ENCODE measurements at regions not wholly inside any gene's neighbourhood (a gene's known extent, or its start where the extent isn't known, plus 50 kb on each side); places are given as distances from the start of the nearest gene placed in this dataset.

GRCh38 chr21:39051588-39051949 is 131.7 kb downstream of the PSMG1 start:
- no peak overlapping the region for H3K27ac ChIP-seq (ENCODE audit: low read depth in 2 of 2, low read length in 2 of 2)
- H3K9ac ChIP-seq (ENCODE audit: low read length in 3 of 3): no peak overlapping the region
- H3K27me3 ChIP-seq (ENCODE audit: control insufficient read depth, insufficient read depth, low read length): no peaks in the 10 kb centered on the region
- no peaks in the 10 kb centered on the region for H3K36me3 ChIP-seq (ENCODE audit: control insufficient read depth in 2 of 3, insufficient read depth in 3 of 3, low read length in 3 of 3)
- intact Hi-C loops (cut with DNase I): no loop called here
- FAIRE-seq (no peak), DNase-seq (no peak)
- peaks cover 0 to 5% (median 0%) of the 10 kb centered on the region in 3 donors for H3K4me1 ChIP-seq (ENCODE audit: control insufficient read depth in 2 of 3, insufficient read depth in 2 of 3, low read depth in 1 of 3, low read length in 3 of 3)
- H3K9me3 ChIP-seq (ENCODE audit: control insufficient read depth in 2 of 3, insufficient read depth in 1 of 3, low read length in 3 of 3): no peaks in the 10 kb centered on the region
- TF ChIP-seq, protein P1, sequence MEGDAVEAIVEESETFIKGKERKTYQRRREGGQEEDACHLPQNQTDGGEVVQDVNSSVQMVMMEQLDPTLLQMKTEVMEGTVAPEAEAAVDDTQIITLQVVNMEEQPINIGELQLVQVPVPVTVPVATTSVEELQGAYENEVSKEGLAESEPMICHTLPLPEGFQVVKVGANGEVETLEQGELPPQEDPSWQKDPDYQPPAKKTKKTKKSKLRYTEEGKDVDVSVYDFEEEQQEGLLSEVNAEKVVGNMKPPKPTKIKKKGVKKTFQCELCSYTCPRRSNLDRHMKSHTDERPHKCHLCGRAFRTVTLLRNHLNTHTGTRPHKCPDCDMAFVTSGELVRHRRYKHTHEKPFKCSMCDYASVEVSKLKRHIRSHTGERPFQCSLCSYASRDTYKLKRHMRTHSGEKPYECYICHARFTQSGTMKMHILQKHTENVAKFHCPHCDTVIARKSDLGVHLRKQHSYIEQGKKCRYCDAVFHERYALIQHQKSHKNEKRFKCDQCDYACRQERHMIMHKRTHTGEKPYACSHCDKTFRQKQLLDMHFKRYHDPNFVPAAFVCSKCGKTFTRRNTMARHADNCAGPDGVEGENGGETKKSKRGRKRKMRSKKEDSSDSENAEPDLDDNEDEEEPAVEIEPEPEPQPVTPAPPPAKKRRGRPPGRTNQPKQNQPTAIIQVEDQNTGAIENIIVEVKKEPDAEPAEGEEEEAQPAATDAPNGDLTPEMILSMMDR (IDR thresholded peaks at IDR 0.05; ENCODE audit: borderline replicate concordance, extremely low read depth, insufficient read depth): no peak
- H3K4me3 ChIP-seq (ENCODE audit: low read length in 3 of 3): no peak overlapping the region

DNA sequence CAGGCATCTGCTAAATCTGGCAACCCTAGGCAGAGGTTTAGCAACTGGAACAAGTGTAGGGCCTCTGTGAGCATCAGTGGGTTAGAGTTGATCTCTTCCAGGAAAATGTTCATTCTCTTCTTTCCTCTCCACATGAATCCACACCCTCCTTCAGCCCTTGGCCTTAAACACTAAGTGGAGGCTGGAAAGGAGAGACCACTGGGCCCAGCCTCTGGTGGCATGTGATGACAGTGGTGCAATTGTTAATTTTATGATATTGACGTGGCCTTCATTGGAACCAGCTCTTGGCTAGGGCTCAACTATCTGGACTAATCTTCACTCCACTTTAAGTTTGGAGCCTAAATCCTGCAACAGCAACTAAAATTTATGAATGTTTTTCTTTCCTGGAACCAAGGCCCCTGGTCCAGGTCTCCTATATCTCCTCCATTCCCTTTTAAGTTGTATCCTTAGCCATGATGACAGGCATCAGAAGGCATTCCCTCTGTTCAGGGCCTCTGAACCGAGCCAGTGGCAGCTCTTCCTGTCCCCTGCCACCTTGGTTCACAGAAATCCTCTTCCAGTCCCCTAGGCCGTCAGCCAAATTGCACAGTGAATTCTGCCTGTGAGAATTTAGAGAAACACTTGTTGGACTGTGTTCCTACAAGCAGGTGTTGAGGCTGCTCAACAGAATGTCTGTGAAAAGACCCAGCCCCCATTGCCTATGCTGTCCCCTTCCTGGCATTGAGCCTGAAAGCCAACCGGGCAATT is 132.2 kb downstream of the PSMG1 start:
- no peaks in the 10 kb centered on the region for H3K27me3 ChIP-seq (ENCODE audit: control insufficient read depth, insufficient read depth, low read length)
- TF ChIP-seq, protein P1 (IDR thresholded peaks at IDR 0.05; ENCODE audit: borderline replicate concordance, extremely low read depth, insufficient read depth): no peak
- no peak overlapping the region for H3K27ac ChIP-seq (ENCODE audit: low read depth in 2 of 2, low read length in 2 of 2)
- DNase-seq (no peak), FAIRE-seq (no peak)
- no peak overlapping the region for H3K9ac ChIP-seq (ENCODE audit: low read length in 3 of 3)
- H3K4me1 ChIP-seq (ENCODE audit: control insufficient read depth in 2 of 3, insufficient read depth in 2 of 3, low read depth in 1 of 3, low read length in 3 of 3): peaks cover 0 to 5% (median 0%) of the 10 kb centered on the region in 3 donors
- intact Hi-C loops (cut with DNase I): no loop called here
- H3K9me3 ChIP-seq (ENCODE audit: control insufficient read depth in 2 of 3, insufficient read depth in 1 of 3, low read length in 3 of 3): no peaks in the 10 kb centered on the region
- no peak overlapping the region for H3K4me3 ChIP-seq (ENCODE audit: low read length in 3 of 3)
- no peaks in the 10 kb centered on the region for H3K36me3 ChIP-seq (ENCODE audit: control insufficient read depth in 2 of 3, insufficient read depth in 3 of 3, low read length in 3 of 3)

- no peaks in the 10 kb centered on the region for H3K9me3 ChIP-seq (ENCODE audit: control insufficient read depth in 2 of 3, insufficient read depth in 1 of 3, low read length in 3 of 3)
- TF ChIP-seq, protein P1 (IDR thresholded peaks at IDR 0.05; ENCODE audit: borderline replicate concordance, extremely low read depth, insufficient read depth): no peak
- peaks cover 0 to 2% (median 0%) of the 10 kb centered on the region in 3 donors for H3K4me1 ChIP-seq (ENCODE audit: control insufficient read depth in 2 of 3, insufficient read depth in 2 of 3, low read depth in 1 of 3, low read length in 3 of 3)
- intact Hi-C loops (cut with DNase I): no loop called here
- no peaks in the 10 kb centered on the region for H3K27me3 ChIP-seq (ENCODE audit: control insufficient read depth, insufficient read depth, low read length)
- H3K27ac ChIP-seq (ENCODE audit: low read depth in 2 of 2, low read length in 2 of 2): no peak overlapping the region
- DNase-seq: no peak
- no peak overlapping the region for H3K4me3 ChIP-seq (ENCODE audit: low read length in 3 of 3)
- FAIRE-seq: no peak
- no peaks in the 10 kb centered on the region for H3K36me3 ChIP-seq (ENCODE audit: control insufficient read depth in 2 of 3, insufficient read depth in 3 of 3, low read length in 3 of 3)
- H3K9ac ChIP-seq (ENCODE audit: low read length in 3 of 3): no peak overlapping the region
Measured at GRCh38 chr21:39048574-39048973, 134.7 kb downstream of the PSMG1 start.

Data from kidney (tissue), 13 donors.